RWPE1 (cell line): ENCODE measurements at regions not wholly inside any gene's neighbourhood (a gene's known extent, or its start where the extent isn't known, plus 50 kb on each side); places are given as distances from the start of the nearest gene placed in this dataset.
"Not testable (repeated sequence)": the region's sequence is repeated elsewhere in the genome, so short reads cannot be mapped to it uniquely, and the experiment has no call there.

Experiments
- CTCF ChIA-PET: fragments of 350-600 bp; sonication (Branson Sonifier 250); formaldehyde crosslinking; extraction: SDS; loops from one replicate; lab custom pipeline; 2021; lab: Yijun Ruan, JAX
- POLR2A ChIA-PET: fragments of 400-600 bp; formaldehyde crosslinking; extraction: SDS; loops from one replicate; lab custom pipeline; 2020; ENCODE audit warnings: antibody characterized with exemption; ENCODE audit not compliant: low non-redundant PET; lab: Yijun Ruan, JAX
- DNase-seq: peaks from one replicate; pipeline ENCODE4 v3.0.0; 2012; ENCODE audit warnings: low spot score
- H3K27ac ChIP-seq: fragments of 450-650 bp; 2 replicates; pipeline ENCODE4 v1.5.1; 2017
- TF ChIP-seq, protein P1 (sequence below): fragments of 450-650 bp; conservative IDR thresholded peaks from 2 replicates; pipeline ENCODE4 v1.5.1; 2017; ENCODE audit warnings: low read depth, mild to moderate bottlenecking

DNA sequence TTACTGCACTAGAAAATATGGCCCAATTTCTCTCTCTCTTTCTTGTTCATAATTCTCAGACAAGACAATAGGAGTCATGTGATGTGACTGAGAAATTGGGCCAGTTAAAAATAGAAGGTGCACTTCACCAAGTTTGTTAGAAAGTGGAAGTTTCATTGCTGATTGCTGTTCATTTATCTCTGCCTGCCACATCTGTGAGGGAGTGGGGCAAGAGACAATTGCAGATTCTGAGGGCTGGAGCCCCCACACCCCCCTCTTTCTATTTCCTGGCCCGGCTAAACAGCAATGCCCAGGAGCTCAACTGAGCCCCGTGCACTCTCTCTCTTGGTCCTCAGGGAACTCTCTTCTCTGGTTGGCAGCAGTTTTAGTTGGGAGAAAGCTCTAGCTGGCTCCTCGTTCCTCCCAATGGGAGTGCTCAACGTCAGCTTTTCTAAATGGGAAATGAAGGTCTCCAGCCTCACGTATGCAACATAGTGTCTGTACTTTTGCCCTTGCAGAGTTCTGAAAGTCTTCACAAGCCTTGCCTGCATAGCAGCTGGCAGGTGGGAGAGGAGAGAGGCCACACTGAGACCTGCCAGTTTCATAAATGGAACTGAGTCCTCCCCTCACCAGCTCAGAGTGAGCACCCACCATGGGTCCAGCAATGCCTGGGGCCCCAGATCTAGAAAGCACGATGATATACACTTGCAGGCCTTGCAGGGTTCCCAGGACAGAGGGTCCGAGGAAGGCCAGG is 115.7 kb downstream of the MYCN start:
- no peak for DNase-seq
- TF ChIP-seq, protein P1, sequence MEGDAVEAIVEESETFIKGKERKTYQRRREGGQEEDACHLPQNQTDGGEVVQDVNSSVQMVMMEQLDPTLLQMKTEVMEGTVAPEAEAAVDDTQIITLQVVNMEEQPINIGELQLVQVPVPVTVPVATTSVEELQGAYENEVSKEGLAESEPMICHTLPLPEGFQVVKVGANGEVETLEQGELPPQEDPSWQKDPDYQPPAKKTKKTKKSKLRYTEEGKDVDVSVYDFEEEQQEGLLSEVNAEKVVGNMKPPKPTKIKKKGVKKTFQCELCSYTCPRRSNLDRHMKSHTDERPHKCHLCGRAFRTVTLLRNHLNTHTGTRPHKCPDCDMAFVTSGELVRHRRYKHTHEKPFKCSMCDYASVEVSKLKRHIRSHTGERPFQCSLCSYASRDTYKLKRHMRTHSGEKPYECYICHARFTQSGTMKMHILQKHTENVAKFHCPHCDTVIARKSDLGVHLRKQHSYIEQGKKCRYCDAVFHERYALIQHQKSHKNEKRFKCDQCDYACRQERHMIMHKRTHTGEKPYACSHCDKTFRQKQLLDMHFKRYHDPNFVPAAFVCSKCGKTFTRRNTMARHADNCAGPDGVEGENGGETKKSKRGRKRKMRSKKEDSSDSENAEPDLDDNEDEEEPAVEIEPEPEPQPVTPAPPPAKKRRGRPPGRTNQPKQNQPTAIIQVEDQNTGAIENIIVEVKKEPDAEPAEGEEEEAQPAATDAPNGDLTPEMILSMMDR = no peak
- ChIA-PET CTCF (no interaction called here), POLR2A (no interaction called here)
- H3K27ac ChIP-seq = no peak overlapping the region

DNA sequence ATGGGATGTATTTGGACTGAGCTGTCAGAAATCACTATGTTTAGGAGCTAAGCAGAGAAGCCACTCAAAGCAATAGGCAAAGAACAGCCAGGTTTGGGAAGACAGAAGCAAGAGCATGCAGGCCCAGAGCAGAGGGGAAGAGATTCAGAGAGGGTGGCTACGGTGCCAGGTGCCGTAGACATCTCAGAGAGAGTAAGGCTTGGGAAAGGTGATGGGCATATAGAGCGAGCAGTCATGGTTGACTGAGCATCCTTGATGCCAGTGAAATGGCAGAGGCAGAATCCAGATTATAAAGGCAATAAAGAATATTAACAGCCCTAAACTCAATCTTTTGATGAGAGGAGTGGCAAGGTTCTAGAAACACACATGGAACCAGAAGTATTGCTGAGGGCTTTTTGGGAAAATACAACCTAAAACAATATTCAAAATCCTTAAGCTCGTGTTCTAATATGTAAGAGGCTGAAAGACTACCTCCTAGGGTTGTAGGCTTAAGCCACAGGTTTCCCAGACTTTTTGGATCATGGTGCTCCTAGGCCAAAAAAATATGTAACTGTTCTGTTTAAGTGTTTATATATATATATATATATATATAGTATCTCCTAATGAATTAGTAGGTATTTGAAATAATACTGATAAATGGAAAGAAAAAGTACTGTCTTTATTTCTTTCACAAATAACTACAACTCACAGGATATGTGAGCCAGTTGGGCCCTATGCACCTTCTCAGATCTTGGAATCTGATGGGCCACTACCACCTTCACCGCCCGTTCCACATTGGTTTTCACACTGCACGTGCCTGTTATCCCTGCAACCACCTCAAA is 113.3 kb downstream of the MYCN start:
- TF ChIP-seq, protein P1 = no peak
- CTCF ChIA-PET = no interaction called here
- no peak for DNase-seq
- H3K27ac ChIP-seq = no peak overlapping the region
- POLR2A ChIA-PET = no interaction called here

DNA sequence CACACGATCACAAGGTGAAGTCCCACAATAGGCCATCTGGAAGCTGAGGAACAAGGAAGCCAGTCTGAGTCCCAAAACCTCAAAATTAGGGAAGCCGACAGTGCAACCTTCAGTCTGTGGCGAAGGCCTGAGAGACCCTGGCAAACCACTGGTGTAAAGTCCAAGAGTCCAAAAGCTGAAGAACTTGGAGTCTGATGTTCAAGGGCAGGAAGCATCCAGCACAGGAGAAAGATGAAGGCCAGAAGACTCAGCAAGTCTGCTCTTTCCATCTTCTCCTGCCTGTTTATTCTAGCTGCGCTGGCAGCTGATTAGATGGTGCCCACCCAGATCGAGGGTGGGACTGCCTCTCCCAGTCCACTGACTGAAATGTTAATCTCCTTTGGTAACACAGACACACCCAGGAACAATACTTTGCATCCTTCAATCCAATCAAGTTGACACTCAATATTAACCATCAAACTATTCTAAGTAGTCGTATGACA is 112.3 kb downstream of the MYCN start:
- POLR2A ChIA-PET, CTCF ChIA-PET, H3K27ac ChIP-seq, DNase-seq: not testable (repeated sequence)

DNA sequence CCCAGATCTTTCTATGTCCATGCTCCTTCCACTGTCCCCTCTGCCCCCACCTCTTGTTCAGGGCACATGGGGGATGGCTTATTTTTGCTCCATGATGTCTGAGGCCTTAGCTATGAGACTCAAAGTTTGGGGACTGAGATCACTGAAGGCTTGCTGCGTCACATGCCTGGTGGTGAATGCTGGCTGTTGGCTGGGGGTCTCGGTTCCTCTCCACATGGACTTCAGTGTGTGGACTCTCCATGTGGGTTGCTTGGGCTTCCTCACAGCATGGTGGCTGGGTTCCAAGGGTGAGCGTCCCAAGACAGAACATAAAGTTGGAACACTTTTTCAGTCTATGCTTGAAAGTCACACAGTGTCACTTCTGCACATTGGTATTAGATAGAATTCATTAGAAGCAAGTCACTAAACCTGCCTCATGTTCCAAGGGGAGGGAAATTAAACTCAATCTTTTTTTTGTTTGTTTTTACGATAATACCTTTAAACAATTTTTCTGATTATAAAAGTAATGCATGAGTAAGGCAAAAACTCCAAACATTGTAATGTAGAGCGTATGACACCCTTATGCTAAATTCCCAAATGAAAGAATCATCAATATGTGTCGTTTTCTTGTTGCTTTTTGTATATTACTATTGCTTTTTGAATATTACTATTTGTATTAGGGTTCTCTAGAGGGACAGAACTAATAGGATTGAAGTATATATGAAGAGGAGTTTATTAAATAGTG is 111.7 kb downstream of the MYCN start:
- CTCF ChIA-PET = no interaction called here
- no peak overlapping the region for H3K27ac ChIP-seq
- TF ChIP-seq, protein P1 = no peak
- POLR2A ChIA-PET = no interaction called here
- DNase-seq = no peak

DNA sequence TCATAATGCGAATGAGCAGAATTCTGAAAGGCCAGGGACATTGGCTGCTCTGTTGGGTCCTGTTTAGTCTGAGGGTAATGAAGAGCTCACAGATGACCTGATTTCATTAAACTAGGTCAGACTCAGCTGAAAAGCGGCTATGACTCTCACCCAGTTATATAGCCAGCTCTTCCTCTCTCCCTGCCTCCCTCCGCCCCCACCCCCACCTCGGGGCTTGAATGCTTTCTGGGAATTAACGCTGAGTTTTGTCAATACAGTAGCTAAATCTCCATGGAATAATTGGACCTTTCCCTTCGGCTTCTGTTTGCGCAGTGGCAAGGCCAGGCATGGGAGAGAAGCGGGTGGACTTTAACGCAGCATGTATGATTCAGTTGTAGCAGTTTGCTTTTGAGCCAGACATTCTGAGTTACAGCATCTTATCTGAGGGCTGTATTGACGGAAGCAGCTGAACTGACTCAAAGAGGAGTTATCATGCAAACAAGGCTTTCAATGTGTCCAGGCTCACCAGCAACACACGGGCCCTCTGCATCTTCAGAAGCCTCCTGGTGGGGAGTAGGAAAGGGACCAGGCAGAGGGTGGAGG is 110.6 kb downstream of the MYCN start:
- TF ChIP-seq, protein P1 = no peak
- POLR2A ChIA-PET = no interaction called here
- no peak for DNase-seq
- CTCF ChIA-PET = no interaction called here
- H3K27ac ChIP-seq = no peak overlapping the region

DNA sequence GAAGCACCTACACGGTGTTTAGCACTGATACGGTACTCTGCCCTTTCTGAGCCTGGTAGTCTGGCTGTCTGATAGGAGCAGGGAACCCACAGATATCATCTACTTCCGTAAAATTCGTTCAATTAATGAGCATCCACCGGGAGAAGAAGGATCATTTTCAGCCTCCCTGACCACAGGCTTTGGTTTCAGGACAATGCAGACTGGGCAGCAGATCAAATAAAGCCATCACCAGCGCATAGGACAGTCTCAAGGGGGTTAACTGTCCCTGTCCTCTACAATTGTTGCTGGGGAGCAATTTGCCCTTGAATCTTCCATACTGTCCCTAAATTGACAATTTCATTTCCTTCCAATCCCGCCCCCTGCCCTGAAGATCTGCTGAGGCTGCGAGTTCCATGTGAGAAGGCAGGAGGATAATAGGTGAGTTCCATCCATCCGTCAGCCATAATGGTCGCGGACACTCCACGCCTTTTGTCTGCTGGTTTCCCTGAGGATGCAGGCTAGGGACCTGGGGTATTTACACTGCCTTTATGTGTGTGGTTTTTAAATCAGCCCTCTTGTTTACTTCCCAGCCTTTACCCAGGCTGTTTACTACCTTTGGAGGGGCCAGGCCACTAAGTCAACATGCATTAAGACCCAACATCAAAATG is 110.0 kb downstream of the MYCN start:
- no peak for DNase-seq
- TF ChIP-seq, protein P1 = no peak
- CTCF ChIA-PET = no interaction called here
- POLR2A ChIA-PET = no interaction called here
- H3K27ac ChIP-seq = no peak overlapping the region
